ENCODE measurements at regions not wholly inside any gene's neighbourhood (a gene's known extent, or its start where the extent isn't known, plus 50 kb on each side); places are given as distances from the start of the nearest gene placed in this dataset.

GRCh38 chr14:46381674-46382073 lies 269.9 kb downstream of the RPL10L start:
- TF ChIP-seq PPARA (CRISPR knock-in tag; IDR thresholded peaks at IDR 0.05; ENCODE audit: borderline replicate concordance) (no peak), ARNTL (CRISPR knock-in tag; IDR thresholded peaks at IDR 0.05; ENCODE audit: borderline replicate concordance, low read depth) (no peak), BACH2 (CRISPR knock-in tag; IDR thresholded peaks at IDR 0.05; ENCODE audit: borderline replicate concordance) (no peak), CREB5 (CRISPR knock-in tag; IDR thresholded peaks at IDR 0.05; ENCODE audit: low read depth) (no peak), PATZ1 (CRISPR knock-in tag; IDR thresholded peaks at IDR 0.05; ENCODE audit: borderline replicate concordance) (no peak), RARB (CRISPR knock-in tag; IDR thresholded peaks at IDR 0.05) (no peak), ZNF8 (CRISPR knock-in tag; IDR thresholded peaks at IDR 0.05) (no peak), ZFP3 (CRISPR knock-in tag; IDR thresholded peaks at IDR 0.05) (no peak), OSR1 (CRISPR knock-in tag; IDR thresholded peaks at IDR 0.05) (no peak), CSDC2 (CRISPR knock-in tag; IDR thresholded peaks at IDR 0.05) (no peak), TCF4 (CRISPR knock-in tag; IDR thresholded peaks at IDR 0.05; ENCODE audit: borderline replicate concordance) (no peak)

Measured in SK-N-SH treated with all-trans-retinoic acid at 6 μM for 48 hours (cell line).